Gastroesophageal sphincter (tissue), 4 donors: ENCODE measurements at regions not wholly inside any gene's neighbourhood (a gene's known extent, or its start where the extent isn't known, plus 50 kb on each side); places are given as distances from the start of the nearest gene placed in this dataset.

ENCODE experiments used
- ATAC-seq: fragments of 150-250 bp; one replicate; pipeline ENCODE4 v1.9.1; 2016; ENCODE audit warnings: mild to moderate bottlenecking, moderate library complexity
- H3K27ac ChIP-seq, 4 donors: fragments of 200-600 bp; sonication (generic) in 3 of 4; 1 replicate in 3 of 4; 2 replicates in 1 of 4; pipeline ENCODE4 v1.5.1; 2016 to 2019
- H3K27me3 ChIP-seq: fragments of 200-600 bp; sonication (generic); one replicate; pipeline ENCODE4 v1.5.1; 2019
- H3K36me3 ChIP-seq, 2 donors: fragments of 200-600 bp; sonication (generic); one replicate each; pipeline ENCODE4 v1.5.1; 2019; ENCODE audit warnings: control low read depth in 1 of 2
- H3K4me1 ChIP-seq, 3 donors: fragments of 200-600 bp; sonication (generic); 1 replicate in 2 of 3; 2 replicates in 1 of 3; pipeline ENCODE4 v1.5.1; 2016 to 2019; ENCODE audit warnings: control low read depth in 2 of 3
- H3K4me3 ChIP-seq, 2 donors: fragments of 200-600 bp; sonication (generic); one replicate each; pipeline ENCODE4 v1.5.1; 2019; ENCODE audit warnings: mild to moderate bottlenecking in 1 of 2, moderate library complexity in 1 of 2
- H3K9me3 ChIP-seq, 3 donors: fragments of 200-600 bp; sonication (generic); one replicate each; pipeline ENCODE4 v1.5.1; 2017 to 2019; ENCODE audit warnings: control low read depth in 2 of 3
- CTCF ChIP-seq, 4 experiments: fragments of 200-600 bp in 2 of 4; fragments of 450-650 bp in 2 of 4; sonication (generic) in 1 of 4; IDR thresholded peaks; one replicate each; pipeline ENCODE4 v1.5.1; 2017 to 2019; ENCODE audit warnings: antibody characterized with exemption in 4 of 4, mild to moderate bottlenecking in 2 of 4, moderate library complexity in 2 of 4
- EP300 ChIP-seq: sonication (generic); formaldehyde crosslinking; IDR thresholded peaks from one replicate; pipeline ENCODE4 v1.6.1; 2017; ENCODE audit warnings: antibody characterized with exemption, mild to moderate bottlenecking
- POLR2A ChIP-seq, 2 donors: fragments of 450-650 bp; IDR thresholded peaks; one replicate each; pipeline ENCODE4 v1.6.1; 2017; ENCODE audit warnings: antibody characterized with exemption in 2 of 2, mild to moderate bottlenecking in 2 of 2, moderate library complexity in 1 of 2
- POLR2AphosphoS5 ChIP-seq: sonication (generic); formaldehyde crosslinking; IDR thresholded peaks from one replicate; pipeline ENCODE4 v1.6.1; 2017; ENCODE audit warnings: antibody characterized with exemption
- WGBS, 2 donors: methylation state at CpG; one replicate each; pipeline ENCODE4 v1.1.5; 2018; ENCODE audit warnings: low coverage in 1 of 2; 5-methylcytosine and 5-hydroxymethylcytosine counted together

GRCh38 chr1:79285667-79286066 is 279.1 kb upstream of the ADGRL4 start:
- TF ChIP-seq CTCF (IDR thresholded peaks at IDR 0.05): no peak
- WGBS, 2 donors: 75 to 92% methylated on average over 2 of the region's 2 CpGs
- ATAC-seq: no peak
- Histone ChIP-seq H3K27ac (no peak overlapping the region), H3K9me3 (no peaks in the 10 kb centered on the region), H3K4me3 (no peak overlapping the region), H3K27me3 (no peaks in the 10 kb centered on the region), H3K4me1 (no peaks in the 10 kb centered on the region), H3K36me3 (no peaks in the 10 kb centered on the region)

- Histone ChIP-seq H3K27ac (no peak overlapping the region), H3K4me1 (no peaks in the 10 kb centered on the region), H3K4me3 (no peak overlapping the region), H3K27me3 (no peaks in the 10 kb centered on the region), H3K36me3 (no peaks in the 10 kb centered on the region), H3K9me3 (no peaks in the 10 kb centered on the region)
- 67 to 91% methylated on average over 1 to 7 of the region's 10 CpGs for whole genome bisulfite sequencing, 2 donors
- TF ChIP-seq POLR2A (IDR thresholded peaks at IDR 0.05) (no peak), POLR2AphosphoS5 (no peak), CTCF (IDR thresholded peaks at IDR 0.05) (no peak), EP300 (no peak)
- ATAC-seq: no peak
These were observed 276.9 kb upstream of the ADGRL4 start for GRCh38 chr1:79283451-79283850.

- no peaks in the 10 kb centered on the region for H3K9me3 ChIP-seq
- WGBS, 2 donors: 75 to 94% methylated on average over 6 of the region's 6 CpGs
- H3K27ac ChIP-seq: no peak overlapping the region
- H3K4me3 ChIP-seq: no peak overlapping the region
- H3K36me3 ChIP-seq: no peaks in the 10 kb centered on the region
- ATAC-seq: no peak
- TF ChIP-seq CTCF (IDR thresholded peaks at IDR 0.05): no peak
- no peak for TF ChIP-seq POLR2A (IDR thresholded peaks at IDR 0.05)
- no peak for TF ChIP-seq POLR2AphosphoS5
- no peak for TF ChIP-seq EP300
- no peaks in the 10 kb centered on the region for H3K4me1 ChIP-seq
- H3K27me3 ChIP-seq: no peaks in the 10 kb centered on the region
These were observed 274.9 kb upstream of the ADGRL4 start for GRCh38 chr1:79281442-79281841.

GRCh38 chr1:79271759-79272158 is 265.2 kb upstream of the ADGRL4 start:
- H3K4me1 ChIP-seq: no peaks in the 10 kb centered on the region
- peaks cover 0 to 15% (median 0%) of the 10 kb centered on the region in 3 donors for H3K9me3 ChIP-seq
- H3K27me3 ChIP-seq: no peaks in the 10 kb centered on the region
- H3K36me3 ChIP-seq: no peaks in the 10 kb centered on the region
- H3K27ac ChIP-seq: no peak overlapping the region
- no peak for ATAC-seq
- WGBS, 2 donors: no CpG with 5 or more reads among the region's 1 CpG
- no peak overlapping the region for H3K4me3 ChIP-seq
- TF ChIP-seq POLR2A (IDR thresholded peaks at IDR 0.05): no peak
- TF ChIP-seq CTCF (IDR thresholded peaks at IDR 0.05): no peak
- no peak for TF ChIP-seq EP300
- TF ChIP-seq POLR2AphosphoS5: no peak

- TF ChIP-seq POLR2AphosphoS5 (no peak), EP300 (no peak), POLR2A (IDR thresholded peaks at IDR 0.05) (no peak), CTCF (IDR thresholded peaks at IDR 0.05) (no peak)
- H3K36me3 ChIP-seq: no peaks in the 10 kb centered on the region
- no peaks in the 10 kb centered on the region for H3K27me3 ChIP-seq
- no peaks in the 10 kb centered on the region for H3K9me3 ChIP-seq
- no peak overlapping the region for H3K27ac ChIP-seq
- ATAC-seq: no peak
- H3K4me1 ChIP-seq: no peaks in the 10 kb centered on the region
- H3K4me3 ChIP-seq: no peak overlapping the region
- 85 to 91% methylated on average over 4 of the region's 4 CpGs for WGBS, 2 donors
These were observed 258.7 kb upstream of the ADGRL4 start for GRCh38 chr1:79264975-79265818.
